ENCODE measurements at regions not wholly inside any gene's neighbourhood (a gene's known extent, or its start where the extent isn't known, plus 50 kb on each side); places are given as distances from the start of the nearest gene placed in this dataset.

DNA sequence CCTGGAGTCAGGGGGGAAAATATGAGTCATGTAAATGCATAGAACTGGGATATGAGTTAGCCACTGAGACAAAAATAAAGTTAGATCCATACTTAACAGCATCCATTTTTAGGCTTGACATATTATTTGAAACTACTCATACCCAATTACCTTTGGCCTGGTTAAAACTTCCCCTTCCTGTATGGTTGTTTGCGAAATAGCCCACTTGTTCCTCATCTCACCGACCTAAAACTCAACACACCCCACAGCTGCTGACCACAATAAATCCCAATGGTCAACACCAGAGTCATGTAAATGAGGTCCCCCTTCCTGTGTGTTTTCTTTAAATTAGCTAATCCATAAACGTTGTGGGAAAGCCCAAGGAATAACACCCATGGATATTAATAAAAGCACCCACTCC is 55.2 kb upstream of the TMEM215 start:
- Mint-ChIP-seq H3K9me3 (peaks cover 6% of the 10 kb centered on the region), H3K4me1 (no peaks in the 10 kb centered on the region), H3K27me3 (peaks cover 3% of the 10 kb centered on the region), H3K27ac (no peak overlapping the region), H3K36me3 (ENCODE audit: low read depth) (no peaks in the 10 kb centered on the region), H3K4me3 (no peak overlapping the region)
- ATAC-seq (ENCODE audit: low read depth): no peak
- ChIA-PET POLR2A (no interaction called here), CTCF (no interaction called here)
- TF ChIP-seq, protein P1, sequence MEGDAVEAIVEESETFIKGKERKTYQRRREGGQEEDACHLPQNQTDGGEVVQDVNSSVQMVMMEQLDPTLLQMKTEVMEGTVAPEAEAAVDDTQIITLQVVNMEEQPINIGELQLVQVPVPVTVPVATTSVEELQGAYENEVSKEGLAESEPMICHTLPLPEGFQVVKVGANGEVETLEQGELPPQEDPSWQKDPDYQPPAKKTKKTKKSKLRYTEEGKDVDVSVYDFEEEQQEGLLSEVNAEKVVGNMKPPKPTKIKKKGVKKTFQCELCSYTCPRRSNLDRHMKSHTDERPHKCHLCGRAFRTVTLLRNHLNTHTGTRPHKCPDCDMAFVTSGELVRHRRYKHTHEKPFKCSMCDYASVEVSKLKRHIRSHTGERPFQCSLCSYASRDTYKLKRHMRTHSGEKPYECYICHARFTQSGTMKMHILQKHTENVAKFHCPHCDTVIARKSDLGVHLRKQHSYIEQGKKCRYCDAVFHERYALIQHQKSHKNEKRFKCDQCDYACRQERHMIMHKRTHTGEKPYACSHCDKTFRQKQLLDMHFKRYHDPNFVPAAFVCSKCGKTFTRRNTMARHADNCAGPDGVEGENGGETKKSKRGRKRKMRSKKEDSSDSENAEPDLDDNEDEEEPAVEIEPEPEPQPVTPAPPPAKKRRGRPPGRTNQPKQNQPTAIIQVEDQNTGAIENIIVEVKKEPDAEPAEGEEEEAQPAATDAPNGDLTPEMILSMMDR (IDR thresholded peaks at IDR 0.05): no peak
- DNase-seq: no peak
- intact Hi-C loops (cut with micrococcal nuclease): no loop called here

Measured in activated B cell treated with CpG ODN at 0.5 μM for 24 hours (primary cell).